Neural progenitor cell (in vitro differentiated cells): ENCODE measurements at regions not wholly inside any gene's neighbourhood (a gene's known extent, or its start where the extent isn't known, plus 50 kb on each side); places are given as distances from the start of the nearest gene placed in this dataset.

ENCODE experiments used
- EZH2 ChIP-seq: fragments of 200-600 bp; sonication (generic); IDR thresholded peaks from 2 replicates; pipeline ENCODE4 v1.6.1; 2017; ENCODE audit warnings: antibody characterized with exemption, mild to moderate bottlenecking, moderate library complexity
- TF ChIP-seq, protein P1 (sequence below): fragments of 200-600 bp; sonication (generic); IDR thresholded peaks from 2 replicates; pipeline ENCODE4 v1.5.1; 2017; ENCODE audit warnings: antibody characterized with exemption, mild to moderate bottlenecking

DNA sequence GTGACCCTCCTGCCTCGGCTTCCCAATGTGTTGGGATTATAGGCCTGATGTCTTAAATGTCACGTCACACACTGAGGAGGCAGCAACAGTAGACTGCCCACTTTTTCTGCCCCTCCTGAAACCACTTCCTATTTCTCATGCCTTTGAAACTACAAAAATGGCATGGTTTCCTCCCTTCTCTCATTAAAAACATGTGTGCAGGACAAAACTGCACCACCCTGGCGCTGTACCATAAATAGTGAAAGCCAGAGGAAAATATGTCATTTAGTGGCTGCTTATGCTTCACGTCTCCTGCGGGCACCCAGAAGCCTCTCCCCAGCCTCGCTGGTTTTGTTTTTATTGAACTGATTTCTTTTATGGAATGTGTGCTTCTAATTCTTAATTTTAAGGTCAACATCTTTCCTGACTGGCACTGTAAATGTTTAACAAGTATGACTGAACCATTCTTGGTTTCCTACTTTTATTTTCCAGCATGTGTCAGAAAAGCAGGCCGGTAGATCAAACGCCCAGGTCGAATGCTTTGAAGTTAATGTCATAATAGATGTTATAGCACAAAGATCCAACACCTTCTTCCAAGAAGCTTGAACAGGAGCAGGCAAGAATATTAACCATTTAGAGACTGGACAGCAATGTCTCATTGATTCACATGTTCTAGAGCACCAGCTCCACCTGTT is 59.6 kb upstream of the C1orf87 start:
- TF ChIP-seq EZH2 = no peak
- TF ChIP-seq, protein P1, sequence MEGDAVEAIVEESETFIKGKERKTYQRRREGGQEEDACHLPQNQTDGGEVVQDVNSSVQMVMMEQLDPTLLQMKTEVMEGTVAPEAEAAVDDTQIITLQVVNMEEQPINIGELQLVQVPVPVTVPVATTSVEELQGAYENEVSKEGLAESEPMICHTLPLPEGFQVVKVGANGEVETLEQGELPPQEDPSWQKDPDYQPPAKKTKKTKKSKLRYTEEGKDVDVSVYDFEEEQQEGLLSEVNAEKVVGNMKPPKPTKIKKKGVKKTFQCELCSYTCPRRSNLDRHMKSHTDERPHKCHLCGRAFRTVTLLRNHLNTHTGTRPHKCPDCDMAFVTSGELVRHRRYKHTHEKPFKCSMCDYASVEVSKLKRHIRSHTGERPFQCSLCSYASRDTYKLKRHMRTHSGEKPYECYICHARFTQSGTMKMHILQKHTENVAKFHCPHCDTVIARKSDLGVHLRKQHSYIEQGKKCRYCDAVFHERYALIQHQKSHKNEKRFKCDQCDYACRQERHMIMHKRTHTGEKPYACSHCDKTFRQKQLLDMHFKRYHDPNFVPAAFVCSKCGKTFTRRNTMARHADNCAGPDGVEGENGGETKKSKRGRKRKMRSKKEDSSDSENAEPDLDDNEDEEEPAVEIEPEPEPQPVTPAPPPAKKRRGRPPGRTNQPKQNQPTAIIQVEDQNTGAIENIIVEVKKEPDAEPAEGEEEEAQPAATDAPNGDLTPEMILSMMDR = no peak
